ENCODE measurements at regions not wholly inside any gene's neighbourhood (a gene's known extent, or its start where the extent isn't known, plus 50 kb on each side); places are given as distances from the start of the nearest gene placed in this dataset.
A peak's percentile ranks its signal among the peaks of the same experiment; 100 is the strongest.

- Histone ChIP-seq H3K27me3 (no peaks in the 10 kb centered on the region), H3K36me3 (no peaks in the 10 kb centered on the region), H3K9me3 (no peaks in the 10 kb centered on the region), H3K27ac (no peak overlapping the region), H3K4me1 (no peaks in the 10 kb centered on the region), H3K4me3 (no peak overlapping the region)
- DNase-seq (no peak), ATAC-seq (ENCODE audit: low FRiP score in 2 of 2) (no peak)
- TF ChIP-seq EP300 (IDR thresholded peaks at IDR 0.05), result no peak
- 83 to 88% methylated on average over 2 of the region's 2 CpGs for WGBS, 2 donors
Measured at GRCh38 chr7:35993113-35993512, 159.9 kb upstream of the EEPD1 start.

GRCh38 chr7:35993676-35994606 lies 159.1 kb upstream of the EEPD1 start:
- Histone ChIP-seq H3K36me3 (no peaks in the 10 kb centered on the region), H3K4me1 (no peaks in the 10 kb centered on the region), H3K27me3 (no peaks in the 10 kb centered on the region), H3K9me3 (no peaks in the 10 kb centered on the region), H3K4me3 (no peak overlapping the region), H3K27ac (no peak overlapping the region)
- ATAC-seq (ENCODE audit: low FRiP score in 2 of 2) (no peak), DNase-seq (no peak)
- TF ChIP-seq POLR2AphosphoS5 (IDR thresholded peaks at IDR 0.05) (no peak), CTCF (IDR thresholded peaks at IDR 0.05) (no peak), EP300 (IDR thresholded peaks at IDR 0.05) (no peak), POLR2A (IDR thresholded peaks at IDR 0.05) (no peak)
- WGBS, 2 donors, result 82 to 89% methylated on average over 8 of the region's 8 CpGs

GRCh38 chr7:35995334-35995733 lies 157.7 kb upstream of the EEPD1 start:
- ATAC-seq (ENCODE audit: low FRiP score in 2 of 2), result peak in 1 of 2 donors; percentile 53
- no peak for DNase-seq
- H3K4me1 ChIP-seq, result no peaks in the 10 kb centered on the region
- no peaks in the 10 kb centered on the region for H3K27me3 ChIP-seq
- no peaks in the 10 kb centered on the region for H3K9me3 ChIP-seq
- TF ChIP-seq POLR2AphosphoS5 (IDR thresholded peaks at IDR 0.05) (no peak), CTCF (IDR thresholded peaks at IDR 0.05) (no peak), EP300 (IDR thresholded peaks at IDR 0.05) (no peak), POLR2A (IDR thresholded peaks at IDR 0.05) (no peak)
- no peak overlapping the region for H3K27ac ChIP-seq
- WGBS, 2 donors, result 82 to 85% methylated on average over 4 of the region's 4 CpGs
- no peak overlapping the region for H3K4me3 ChIP-seq
- H3K36me3 ChIP-seq, result no peaks in the 10 kb centered on the region

GRCh38 chr7:35998481-35998880 lies 154.6 kb upstream of the EEPD1 start:
- Histone ChIP-seq H3K4me3 (no peak overlapping the region), H3K27me3 (no peaks in the 10 kb centered on the region), H3K4me1 (no peaks in the 10 kb centered on the region), H3K36me3 (no peaks in the 10 kb centered on the region), H3K27ac (no peak overlapping the region), H3K9me3 (no peaks in the 10 kb centered on the region)
- ATAC-seq (ENCODE audit: low FRiP score in 2 of 2) (no peak), DNase-seq (no peak)
- TF ChIP-seq POLR2AphosphoS5 (IDR thresholded peaks at IDR 0.05) (no peak), POLR2A (IDR thresholded peaks at IDR 0.05) (no peak), CTCF (IDR thresholded peaks at IDR 0.05) (no peak), EP300 (IDR thresholded peaks at IDR 0.05) (no peak)
- WGBS, 2 donors, result 89 to 97% methylated on average over 5 of the region's 5 CpGs

- H3K27me3 ChIP-seq, result no peaks in the 10 kb centered on the region
- TF ChIP-seq POLR2A (IDR thresholded peaks at IDR 0.05) (no peak), CTCF (IDR thresholded peaks at IDR 0.05) (no peak), POLR2AphosphoS5 (IDR thresholded peaks at IDR 0.05) (no peak), EP300 (IDR thresholded peaks at IDR 0.05) (no peak)
- DNase-seq, result no peak
- no peak for ATAC-seq (ENCODE audit: low FRiP score in 2 of 2)
- WGBS, 2 donors, result 98 to 100% methylated on average over 3 of the region's 3 CpGs
- no peaks in the 10 kb centered on the region for H3K36me3 ChIP-seq
- H3K4me1 ChIP-seq, result peaks cover 0 to 2% (median 0%) of the 10 kb centered on the region in 4 donors
- H3K27ac ChIP-seq, result no peak overlapping the region
- H3K4me3 ChIP-seq, result no peak overlapping the region
- no peaks in the 10 kb centered on the region for H3K9me3 ChIP-seq
Measured at GRCh38 chr7:36001546-36001945, 151.5 kb upstream of the EEPD1 start.

Measured in upper lobe of left lung (tissue), 6 donors.